Transverse colon (tissue), 4 donors: ENCODE measurements at regions not wholly inside any gene's neighbourhood (a gene's known extent, or its start where the extent isn't known, plus 50 kb on each side); places are given as distances from the start of the nearest gene placed in this dataset.

Experiments used
- DNase-seq: peaks from one replicate; pipeline ENCODE4 v3.0.0-alpha.2; 2019
- H3K27ac ChIP-seq, 4 donors: fragments of 200-600 bp; sonication (generic); 2 replicates each; pipeline ENCODE4 v1.5.1; 2016 to 2018; ENCODE audit warnings: inconsistent platforms in 4 of 4
- H3K27me3 ChIP-seq: fragments of 200-600 bp; sonication (generic); 2 replicates; pipeline ENCODE4 v1.5.1; 2017; ENCODE audit warnings: inconsistent platforms
- H3K36me3 ChIP-seq, 4 donors: fragments of 200-600 bp; sonication (generic); 2 replicates each; pipeline ENCODE4 v1.5.1; 2017 to 2019; ENCODE audit warnings: inconsistent platforms in 4 of 4
- H3K4me1 ChIP-seq, 4 donors: fragments of 200-600 bp; sonication (generic); 2 replicates each; pipeline ENCODE4 v1.5.1; 2017 to 2020; ENCODE audit warnings: inconsistent platforms in 4 of 4
- H3K4me3 ChIP-seq, 4 donors: fragments of 200-600 bp; sonication (generic); 1 replicate in 1 of 4; 2 replicates in 3 of 4; pipeline versions ENCODE4 v1.5.1 to v1.6.1; 2017 to 2019; ENCODE audit warnings: inconsistent platforms in 4 of 4
- H3K9me3 ChIP-seq, 2 donors: fragments of 200-600 bp; sonication (generic); 2 replicates each; pipeline ENCODE4 v1.5.1; 2017 to 2019; ENCODE audit warnings: inconsistent platforms in 2 of 2
- EP300 ChIP-seq: sonication (generic); formaldehyde crosslinking; IDR thresholded peaks from one replicate; pipeline ENCODE4 v1.6.1; 2017; ENCODE audit warnings: antibody characterized with exemption, low read depth
- POLR2A ChIP-seq: fragments of 450-650 bp; IDR thresholded peaks from one replicate; pipeline ENCODE4 v1.6.1; 2016; ENCODE audit warnings: antibody characterized with exemption, mild to moderate bottlenecking, moderate library complexity
- POLR2AphosphoS5 ChIP-seq, 3 donors: sonication (generic); formaldehyde crosslinking; IDR thresholded peaks; one replicate each; pipeline ENCODE4 v1.6.1; 2016; ENCODE audit warnings: antibody characterized with exemption in 3 of 3
- WGBS, 2 donors: methylation state at CpG; one replicate each; pipeline ENCODE4 v1.1.5; 2018; ENCODE audit warnings: low coverage in 1 of 2; 5-methylcytosine and 5-hydroxymethylcytosine counted together
- in situ Hi-C, 4 donors: fragments of 200-750 bp; cut with MboI; loops; one replicate each; pipeline versions ENCODE4 v1.15.0 to v1.15.1; 2017; ENCODE audit warnings: low sequenced_read_pairs in 3 of 4, low pct_ligation_motif_present in 1 of 4, low pct_unique_long_range_greater_than_20kb in 1 of 4
- intact Hi-C: fragments of 100-400 bp; cut with DNase I; formaldehyde crosslinking; loops from one replicate; pipeline ENCODE4 v1.15.1; 2023; ENCODE audit warnings: low total_unique reads
- TF ChIP-seq, protein P1 (sequence below), 5 experiments: fragments of 200-600 bp in 3 of 5; fragments of 450-650 bp in 2 of 5; sonication (generic) in 3 of 5; IDR thresholded peaks; 1 replicate in 2 of 5; 2 replicates in 3 of 5; pipeline ENCODE4 v1.5.1; 2016 to 2017; ENCODE audit warnings: antibody characterized with exemption in 5 of 5, inconsistent platforms in 3 of 5, mild to moderate bottlenecking in 2 of 5, moderate library complexity in 1 of 5

DNA sequence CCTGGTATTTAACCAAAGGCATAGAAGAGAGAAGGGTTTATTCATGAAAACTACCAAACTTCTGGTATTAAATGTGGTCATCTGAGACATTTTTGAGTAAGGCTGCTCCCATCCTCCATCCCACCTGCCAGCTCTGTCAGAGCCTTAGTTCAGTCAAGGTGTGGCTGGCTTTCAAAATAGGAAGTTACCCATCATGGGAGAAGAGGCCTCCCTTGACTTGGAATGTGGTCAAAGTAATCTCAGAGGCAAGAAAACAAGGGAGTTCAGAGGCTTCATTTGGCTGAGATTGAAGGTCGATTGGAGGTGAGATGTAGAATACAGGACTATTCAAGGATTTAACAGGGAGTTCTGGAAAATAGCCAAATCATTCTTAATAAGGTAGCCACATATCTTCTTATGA is 540.4 kb upstream of the ARRDC4 start:
- intact Hi-C loops, result no loop called here
- Histone ChIP-seq H3K9me3 (no peaks in the 10 kb centered on the region), H3K27ac (no peak overlapping the region), H3K4me1 (no peaks in the 10 kb centered on the region), H3K27me3 (no peaks in the 10 kb centered on the region), H3K36me3 (no peaks in the 10 kb centered on the region), H3K4me3 (no peak overlapping the region)
- in situ Hi-C loops, result no loop called here
- no peak for DNase-seq
- WGBS, 2 donors, result 43 to 59% methylated on average over 1 of the region's 1 CpG
- no peak for TF ChIP-seq EP300
- TF ChIP-seq, protein P1, sequence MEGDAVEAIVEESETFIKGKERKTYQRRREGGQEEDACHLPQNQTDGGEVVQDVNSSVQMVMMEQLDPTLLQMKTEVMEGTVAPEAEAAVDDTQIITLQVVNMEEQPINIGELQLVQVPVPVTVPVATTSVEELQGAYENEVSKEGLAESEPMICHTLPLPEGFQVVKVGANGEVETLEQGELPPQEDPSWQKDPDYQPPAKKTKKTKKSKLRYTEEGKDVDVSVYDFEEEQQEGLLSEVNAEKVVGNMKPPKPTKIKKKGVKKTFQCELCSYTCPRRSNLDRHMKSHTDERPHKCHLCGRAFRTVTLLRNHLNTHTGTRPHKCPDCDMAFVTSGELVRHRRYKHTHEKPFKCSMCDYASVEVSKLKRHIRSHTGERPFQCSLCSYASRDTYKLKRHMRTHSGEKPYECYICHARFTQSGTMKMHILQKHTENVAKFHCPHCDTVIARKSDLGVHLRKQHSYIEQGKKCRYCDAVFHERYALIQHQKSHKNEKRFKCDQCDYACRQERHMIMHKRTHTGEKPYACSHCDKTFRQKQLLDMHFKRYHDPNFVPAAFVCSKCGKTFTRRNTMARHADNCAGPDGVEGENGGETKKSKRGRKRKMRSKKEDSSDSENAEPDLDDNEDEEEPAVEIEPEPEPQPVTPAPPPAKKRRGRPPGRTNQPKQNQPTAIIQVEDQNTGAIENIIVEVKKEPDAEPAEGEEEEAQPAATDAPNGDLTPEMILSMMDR (IDR thresholded peaks at IDR 0.05), result no peak
- no peak for TF ChIP-seq POLR2AphosphoS5 (IDR thresholded peaks at IDR 0.05)
- TF ChIP-seq POLR2A, result no peak

DNA sequence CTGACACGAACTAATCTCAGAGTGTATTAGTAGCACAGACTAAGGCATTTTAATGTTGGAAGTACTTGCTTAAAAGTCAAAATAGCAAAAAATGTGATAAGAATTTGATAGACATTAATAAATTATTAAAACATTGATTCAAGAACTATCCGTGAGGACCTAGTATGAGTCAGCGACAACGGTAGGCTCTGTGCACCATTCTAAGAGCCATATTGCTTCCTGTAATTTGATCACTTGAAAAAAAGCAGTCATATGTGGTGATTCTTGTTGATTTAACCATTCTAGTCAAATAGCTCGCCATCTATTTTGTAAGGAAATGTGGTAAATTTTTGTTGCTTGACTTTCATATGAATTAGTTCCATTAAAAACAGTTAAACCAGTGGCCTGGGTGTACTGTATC is 534.9 kb upstream of the ARRDC4 start:
- in situ Hi-C loops, result no loop called here
- H3K27ac ChIP-seq, result no peak overlapping the region
- intact Hi-C loops, result no loop called here
- TF ChIP-seq POLR2AphosphoS5 (IDR thresholded peaks at IDR 0.05) (no peak), EP300 (no peak), POLR2A (no peak)
- TF ChIP-seq, protein P1 (IDR thresholded peaks at IDR 0.05), result no peak
- no peaks in the 10 kb centered on the region for H3K36me3 ChIP-seq
- no peaks in the 10 kb centered on the region for H3K27me3 ChIP-seq
- no peak for DNase-seq
- H3K4me3 ChIP-seq, result no peak overlapping the region
- H3K9me3 ChIP-seq, result no peaks in the 10 kb centered on the region
- H3K4me1 ChIP-seq, result no peaks in the 10 kb centered on the region
- WGBS, 2 donors, result 83 to 85% methylated on average over 5 of the region's 5 CpGs

DNA sequence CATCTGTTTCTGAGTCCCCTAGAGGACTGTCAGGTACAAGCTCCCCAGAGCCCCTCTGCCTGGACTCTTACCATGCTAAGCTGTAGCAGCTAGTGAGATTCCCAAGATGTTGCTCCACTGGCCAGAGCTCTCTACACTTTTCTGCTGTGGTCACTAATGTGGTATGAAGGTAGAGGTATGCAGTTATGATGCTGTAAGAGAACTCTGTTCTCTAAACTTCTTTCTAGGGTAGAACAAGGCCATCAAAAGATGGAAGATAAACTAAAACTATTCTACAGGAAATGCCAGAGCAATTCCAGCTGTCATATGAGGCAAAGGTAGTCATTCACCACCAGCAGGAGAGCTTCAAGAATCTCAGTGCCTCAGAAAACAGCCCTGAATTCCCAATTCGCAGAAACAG is 517.4 kb upstream of the ARRDC4 start:
- 52% methylated on average over 1 of the region's 1 CpG; no CpG with 5 or more reads in 1 of the 2 donors for WGBS, 2 donors
- intact Hi-C loops, result no loop called here
- Histone ChIP-seq H3K36me3 (no peaks in the 10 kb centered on the region), H3K4me3 (no peak overlapping the region), H3K9me3 (no peaks in the 10 kb centered on the region), H3K27ac (no peak overlapping the region), H3K27me3 (no peaks in the 10 kb centered on the region), H3K4me1 (no peaks in the 10 kb centered on the region)
- in situ Hi-C loops, result no loop called here
- DNase-seq, result no peak
- TF ChIP-seq POLR2AphosphoS5 (IDR thresholded peaks at IDR 0.05) (no peak), EP300 (no peak), POLR2A (no peak)
- TF ChIP-seq, protein P1 (IDR thresholded peaks at IDR 0.05), result no peak

DNA sequence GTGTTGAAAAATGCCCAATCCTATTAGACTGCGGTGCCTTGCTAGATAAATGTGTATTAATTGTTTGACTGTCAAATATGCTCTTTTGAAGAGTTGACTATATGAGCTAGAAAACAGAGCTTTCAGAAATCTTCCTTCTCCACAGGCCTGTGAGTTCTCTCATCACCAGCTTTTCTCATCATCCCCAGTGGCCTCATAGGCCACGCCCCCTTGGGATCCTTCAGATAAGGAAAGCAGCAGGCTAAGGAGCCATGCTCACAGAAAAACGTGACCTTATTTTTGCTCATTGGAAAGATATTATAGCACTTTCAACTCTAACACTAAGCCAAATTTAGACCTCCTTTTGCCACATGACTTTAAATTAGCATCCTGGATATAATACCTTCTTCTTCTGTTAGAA is 514.4 kb upstream of the ARRDC4 start:
- intact Hi-C loops (no loop called here), in situ Hi-C loops (no loop called here)
- Histone ChIP-seq H3K9me3 (no peaks in the 10 kb centered on the region), H3K4me3 (no peak overlapping the region), H3K27ac (no peak overlapping the region), H3K36me3 (no peaks in the 10 kb centered on the region), H3K27me3 (no peaks in the 10 kb centered on the region), H3K4me1 (no peaks in the 10 kb centered on the region)
- WGBS, 2 donors, result 70 to 71% methylated on average over 3 of the region's 3 CpGs
- TF ChIP-seq EP300, result no peak
- no peak for TF ChIP-seq POLR2A
- TF ChIP-seq, protein P1 (IDR thresholded peaks at IDR 0.05), result no peak
- TF ChIP-seq POLR2AphosphoS5 (IDR thresholded peaks at IDR 0.05), result no peak
- no peak for DNase-seq
